GM23248 (cell line): ENCODE measurements at regions not wholly inside any gene's neighbourhood (a gene's known extent, or its start where the extent isn't known, plus 50 kb on each side); places are given as distances from the start of the nearest gene placed in this dataset.

Source experiments
- EZH2 ChIP-seq: fragments of 200-600 bp; sonication (generic); IDR thresholded peaks from 2 replicates; pipeline ENCODE4 v1.6.1; 2018; ENCODE audit warnings: antibody characterized with exemption, mild to moderate bottlenecking; ENCODE audit not compliant: insufficient read depth, poor library complexity, severe bottlenecking
- EZH2phosphoT487 ChIP-seq: fragments of 200-600 bp; sonication (generic); IDR thresholded peaks from 2 replicates; pipeline ENCODE4 v1.6.1; 2018; ENCODE audit warnings: antibody characterized with exemption, moderate library complexity, mild to moderate bottlenecking, low read depth; ENCODE audit not compliant: insufficient read depth

DNA sequence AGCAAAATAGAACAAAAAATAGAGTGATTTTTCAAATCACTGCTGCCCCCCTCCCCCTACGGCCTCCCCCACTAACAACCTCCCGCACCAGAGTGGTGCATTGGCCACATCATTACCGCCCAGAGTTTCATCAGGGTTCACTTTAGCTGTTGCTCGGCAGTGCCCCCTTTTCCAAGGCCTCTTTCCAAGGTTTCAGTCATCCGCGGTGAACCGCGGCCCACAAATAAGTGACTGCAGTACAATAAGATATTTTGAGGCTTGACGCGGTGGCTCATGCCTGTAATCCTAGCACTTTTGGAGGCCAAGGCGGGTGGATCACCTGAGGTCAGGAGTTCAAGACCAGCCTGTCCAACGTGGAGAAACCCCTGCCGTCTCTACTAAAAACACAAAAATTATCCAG is 180.0 kb downstream of the MAF start:
- TF ChIP-seq EZH2phosphoT487 (no peak), EZH2 (no peak)
